Astrocyte of the spinal cord (primary cell): ENCODE measurements at regions not wholly inside any gene's neighbourhood (a gene's known extent, or its start where the extent isn't known, plus 50 kb on each side); places are given as distances from the start of the nearest gene placed in this dataset.

Experiments
- DNase-seq: peaks from one replicate; pipeline ENCODE4 v3.0.0; 2011; ENCODE audit warnings: low read depth, low spot score
- H3K4me3 ChIP-seq: 2 replicates; pipeline ENCODE4 v1.5.1; 2011; ENCODE audit warnings: low read depth, mild to moderate bottlenecking, low read length, moderate library complexity
- CTCF ChIP-seq: IDR thresholded peaks from 2 replicates; pipeline ENCODE4 v1.5.1; 2012; ENCODE audit warnings: low read depth, mild to moderate bottlenecking, low read length, inconsistent platforms
- in situ Hi-C: cut with HindIII; loops from 2 replicates; pipeline ENCODE4 v1.10.0; 2017; ENCODE audit warnings: low sequenced_read_pairs

GRCh38 chr1:112239683-112240330 is 156.2 kb upstream of the CTTNBP2NL start:
- in situ Hi-C loops: no loop called here
- no peak for TF ChIP-seq CTCF
- no peak overlapping the region for H3K4me3 ChIP-seq
- DNase-seq: no peak

- TF ChIP-seq CTCF: no peak
- DNase-seq: no peak
- in situ Hi-C loops: no loop called here
- H3K4me3 ChIP-seq: no peak overlapping the region
These were observed 153.5 kb upstream of the CTTNBP2NL start for GRCh38 chr1:112242470-112242869.

- DNase-seq: no peak
- in situ Hi-C loops: no loop called here
- H3K4me3 ChIP-seq: no peak overlapping the region
- TF ChIP-seq CTCF: no peak
These were observed 151.9 kb upstream of the CTTNBP2NL start for GRCh38 chr1:112244131-112244530.

GRCh38 chr1:112245114-112245513 is 150.9 kb upstream of the CTTNBP2NL start:
- no peak overlapping the region for H3K4me3 ChIP-seq
- DNase-seq: no peak
- TF ChIP-seq CTCF: no peak
- in situ Hi-C loops: no loop called here

- no peak for TF ChIP-seq CTCF
- H3K4me3 ChIP-seq: no peak overlapping the region
- in situ Hi-C loops: no loop called here
- no peak for DNase-seq
These were observed 148.9 kb upstream of the CTTNBP2NL start for GRCh38 chr1:112247036-112247597.

- TF ChIP-seq CTCF: no peak
- in situ Hi-C loops: no loop called here
- H3K4me3 ChIP-seq: no peak overlapping the region
- no peak for DNase-seq
These were observed 148.1 kb upstream of the CTTNBP2NL start for GRCh38 chr1:112247961-112248360.
